Sigmoid colon (tissue), 4 donors: ENCODE measurements at regions not wholly inside any gene's neighbourhood (a gene's known extent, or its start where the extent isn't known, plus 50 kb on each side); places are given as distances from the start of the nearest gene placed in this dataset.

ENCODE experiments used
- CTCF ChIP-seq, 4 experiments: fragments of 450-650 bp in 3 of 4; fragments of 200-600 bp in 1 of 4; IDR thresholded peaks; one replicate each; pipeline ENCODE4 v1.5.1; 2016 to 2019; ENCODE audit warnings: antibody characterized with exemption in 4 of 4, mild to moderate bottlenecking in 3 of 4, moderate library complexity in 2 of 4
- POLR2AphosphoS5 ChIP-seq, 4 donors: sonication (generic); formaldehyde crosslinking; IDR thresholded peaks; one replicate each; pipeline ENCODE4 v1.6.1; 2017; ENCODE audit warnings: antibody characterized with exemption in 4 of 4

- TF ChIP-seq CTCF (IDR thresholded peaks at IDR 0.05) (no peak), POLR2AphosphoS5 (IDR thresholded peaks at IDR 0.05) (no peak)
These were observed 232.9 kb upstream of the PCDH20 start for GRCh38 chr13:61648547-61648946.
